ENCODE measurements at regions not wholly inside any gene's neighbourhood (a gene's known extent, or its start where the extent isn't known, plus 50 kb on each side); places are given as distances from the start of the nearest gene placed in this dataset.

DNA sequence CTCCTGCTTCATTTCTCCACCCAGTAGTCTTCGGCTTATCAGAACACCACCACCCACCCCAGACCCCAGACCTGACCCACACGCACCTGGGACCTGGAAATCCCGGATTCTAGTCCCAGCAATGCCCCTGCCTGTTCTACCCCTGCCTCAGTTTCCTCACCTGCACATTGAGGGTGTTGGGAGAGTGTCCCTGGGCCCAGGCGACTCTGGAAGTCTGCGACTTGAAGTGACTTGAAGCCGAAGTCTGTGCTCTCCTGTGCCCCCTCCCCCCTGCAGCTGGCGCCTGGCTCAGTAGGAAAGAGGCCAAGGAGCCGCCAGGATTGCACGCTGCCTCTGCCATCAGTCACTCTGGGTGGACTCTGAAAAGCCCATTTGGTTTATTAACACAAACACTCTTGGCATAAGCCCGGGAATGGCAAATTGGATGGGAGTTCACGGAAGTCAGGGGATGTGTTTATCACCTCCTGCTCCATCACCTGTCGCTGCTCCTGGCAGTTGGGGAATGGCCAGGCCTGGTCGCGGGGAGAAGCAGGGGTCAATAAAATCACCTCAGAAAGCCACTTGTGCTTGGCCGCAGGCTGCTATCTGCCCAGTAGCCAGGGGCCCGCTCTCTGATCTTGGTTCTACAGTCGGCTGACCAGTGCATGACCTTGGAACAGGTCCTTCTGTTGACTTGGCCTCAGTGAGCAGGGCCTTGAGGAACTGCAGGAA lies 132.7 kb downstream of the ACTL8 start:
- no peak overlapping the region for H4K91ac ChIP-seq (replicated peaks; ENCODE audit: insufficient read length, low read length)
- H3K79me1 ChIP-seq (ENCODE audit: low read depth, low read length): no peaks in the 10 kb centered on the region
- no peak overlapping the region for H2AFZ ChIP-seq (ENCODE audit: low read length)
- no peak overlapping the region for H4K8ac ChIP-seq (ENCODE audit: extremely low read depth, insufficient read depth, low read length)
- H2BK120ac ChIP-seq (replicated peaks; ENCODE audit: low read depth, low read length): no peak overlapping the region
- no peak overlapping the region for H3K4me3 ChIP-seq (ENCODE audit: extremely low read depth in 1 of 4, insufficient read depth in 2 of 4, low read depth in 3 of 4, low read length in 4 of 4)
- no peak overlapping the region for H3K27ac ChIP-seq (ENCODE audit: low read depth, low read length)
- H2BK12ac ChIP-seq (ENCODE audit: low read depth, low read length): no peak overlapping the region
- no peak overlapping the region for H2AK5ac ChIP-seq (ENCODE audit: low read depth, low read length)
- peaks cover 5% of the 10 kb centered on the region; the same call in 1 of the 2 replicates for H3K23me2 ChIP-seq (ENCODE audit: low read depth, low read length)
- no peak overlapping the region for H3K56ac ChIP-seq (replicated peaks; ENCODE audit: insufficient read length, low read depth, low read length)
- no peak overlapping the region for H3K18ac ChIP-seq (ENCODE audit: extremely low read depth, low read length)
- H3K4me2 ChIP-seq (ENCODE audit: insufficient read depth in 1 of 2, low read depth in 2 of 2, low read length in 2 of 2): no peak overlapping the region
- peaks cover 0 to 1% (median 0%) of the 10 kb centered on the region in 4 experiments; a peak in 2 of 7 replicates for H3K27me3 ChIP-seq (replicated peaks in 1 of 4; ENCODE audit: control insufficient read depth in 3 of 4, extremely low read depth in 1 of 4, insufficient read depth in 3 of 4, low read length in 3 of 4)
- H3K36me3 ChIP-seq (ENCODE audit: control insufficient read depth in 2 of 4, insufficient read depth in 4 of 4, low read length in 3 of 4): no peaks in the 10 kb centered on the region
- ChIA-PET POLR2A (ENCODE audit: partially characterized antibody) (no interaction called here), CTCF (ENCODE audit: partially characterized antibody) (interaction anchor here (1.8 kb wide), 1 partner anchor 234 kb away, joined by 3 read pairs; no protein-coding TSS in a partner anchor)
- H3K23ac ChIP-seq (ENCODE audit: insufficient read length): no peak overlapping the region
- no peaks in the 10 kb centered on the region for H3K79me2 ChIP-seq (ENCODE audit: control insufficient read depth in 1 of 2, insufficient read depth in 2 of 2, low read length in 2 of 2)
- DNase-seq (ENCODE audit: low read depth in 1 of 2, low spot score in 2 of 2) (no peak), FAIRE-seq (no peak)
- no peak overlapping the region for H4K5ac ChIP-seq (ENCODE audit: insufficient read length, low read depth, low read length)
- no peaks in the 10 kb centered on the region for H3K9me3 ChIP-seq (ENCODE audit: insufficient read depth in 2 of 2, low read depth in 1 of 2, low read length in 1 of 2)
- no peak overlapping the region for H2BK15ac ChIP-seq (ENCODE audit: low read length)
- H3K9ac ChIP-seq (replicated peaks in 1 of 4; ENCODE audit: extremely low read depth in 1 of 4, low read depth in 3 of 4, low read length in 3 of 4): no peak overlapping the region
- H3K4me1 ChIP-seq (replicated peaks in 1 of 4; ENCODE audit: control insufficient read depth in 3 of 4, insufficient read depth in 4 of 4, low read length in 3 of 4): no peaks in the 10 kb centered on the region; a peak in 1 of 7 replicates
- H4K20me1 ChIP-seq (replicated peaks in 1 of 2; ENCODE audit: control insufficient read depth in 1 of 2, insufficient read depth in 2 of 2, low read length in 2 of 2): no peaks in the 10 kb centered on the region
- H2BK20ac ChIP-seq (ENCODE audit: low read length): no peak overlapping the region
- H2BK5ac ChIP-seq (ENCODE audit: low read depth, low read length): no peak overlapping the region
- H3K4ac ChIP-seq (replicated peaks; ENCODE audit: insufficient read length, low read depth, low read length): no peak overlapping the region
- 85% methylated on average over 17 of the region's 17 CpGs; no CpG with 5 or more reads in 1 of the 2 experiments for WGBS, 2 experiments (ENCODE audit: extremely low coverage in 1 of 2, insufficient coverage in 1 of 2, insufficient read length in 1 of 2, insufficient replicate concordance in 2 of 2, low coverage in 1 of 2, low lambda C conversion rate in 2 of 2, missing lambda C conversion rate in 1 of 2)
- no peak overlapping the region for H3K14ac ChIP-seq (ENCODE audit: insufficient read length)
- TF ChIP-seq NANOG (IDR thresholded peaks at IDR 0.05; ENCODE audit: insufficient read depth, low read depth, low read length, poor library complexity, severe bottlenecking): no peak
- no peak for TF ChIP-seq EGR1 (IDR thresholded peaks at IDR 0.05; ENCODE audit: borderline replicate concordance, low read depth, low read length)
- no peak for TF ChIP-seq RBBP5 (IDR thresholded peaks at IDR 0.05; ENCODE audit: borderline replicate concordance, low read depth, low read length)
- no peak for TF ChIP-seq SRF (IDR thresholded peaks at IDR 0.05; ENCODE audit: low read depth, low read length)
- no peak for TF ChIP-seq SP2 (IDR thresholded peaks at IDR 0.05; ENCODE audit: low read length)
- no peak for TF ChIP-seq SIX5 (IDR thresholded peaks at IDR 0.05; ENCODE audit: low read depth, low read length)
- no peak for TF ChIP-seq SUZ12 (IDR thresholded peaks at IDR 0.05; ENCODE audit: low read length)
- no peak for TF ChIP-seq GABPA (IDR thresholded peaks at IDR 0.05; ENCODE audit: borderline replicate concordance, insufficient read depth, low read length)
- TF ChIP-seq POU5F1 (IDR thresholded peaks at IDR 0.05; ENCODE audit: low read depth, low read length): no peak
- TF ChIP-seq BACH1 (IDR thresholded peaks at IDR 0.05; ENCODE audit: low read length): no peak
- no peak for TF ChIP-seq YY1 (IDR thresholded peaks at IDR 0.05; ENCODE audit: low read depth, low read length)
- no peak for TF ChIP-seq JUND (IDR thresholded peaks at IDR 0.05; ENCODE audit: low read length)
